ENCODE measurements at regions not wholly inside any gene's neighbourhood (a gene's known extent, or its start where the extent isn't known, plus 50 kb on each side); places are given as distances from the start of the nearest gene placed in this dataset.
A peak's percentile ranks its signal among the peaks of the same experiment; 100 is the strongest.

DNA sequence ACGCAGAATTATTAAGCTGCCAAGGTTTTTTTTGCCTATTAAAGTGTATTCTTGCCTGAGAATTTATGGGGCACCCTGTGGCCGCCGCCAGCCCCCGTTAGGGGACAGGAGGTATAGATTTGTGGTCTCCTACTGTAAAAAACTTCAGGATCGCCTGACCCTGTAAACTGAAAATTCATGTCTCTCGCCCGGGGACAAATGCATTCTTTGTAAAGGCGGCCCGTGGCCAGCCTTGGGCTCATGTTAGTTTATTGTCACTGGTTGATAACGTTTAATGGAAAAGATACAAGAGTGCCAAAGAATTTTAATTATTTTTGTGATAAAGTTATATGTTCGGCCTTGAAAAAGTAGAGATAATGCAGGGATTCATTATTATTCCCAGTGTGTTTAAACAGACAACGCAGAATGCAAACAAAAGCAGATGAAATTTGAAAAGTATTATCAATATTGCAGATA lies 141.7 kb downstream of the URI1 start:
- Histone ChIP-seq H3K27me3 (ENCODE audit: insufficient read depth, low read length) (no peaks in the 10 kb centered on the region), H2AFZ (ENCODE audit: low read length) (no peak overlapping the region), H3K9me3 (ENCODE audit: low read depth, low read length) (no peaks in the 10 kb centered on the region), H3K4me1 (ENCODE audit: insufficient read depth, low read length) (no peaks in the 10 kb centered on the region), H3K4me2 (ENCODE audit: insufficient read depth, low read length) (no peak overlapping the region), H3K36me3 (ENCODE audit: insufficient read depth, low read length) (no peaks in the 10 kb centered on the region), H3K27ac (ENCODE audit: low read depth, low read length) (no peak overlapping the region), H3K4me3 (ENCODE audit: insufficient read depth, low read length) (no peak overlapping the region), H4K20me1 (ENCODE audit: insufficient read depth, low read length) (no peaks in the 10 kb centered on the region), H3K79me2 (ENCODE audit: insufficient read depth, low read length) (no peaks in the 10 kb centered on the region)
- peak; percentile 60 for DNase-seq (ENCODE audit: insufficient read length, low spot score, missing footprints)
- TF ChIP-seq, protein P1, sequence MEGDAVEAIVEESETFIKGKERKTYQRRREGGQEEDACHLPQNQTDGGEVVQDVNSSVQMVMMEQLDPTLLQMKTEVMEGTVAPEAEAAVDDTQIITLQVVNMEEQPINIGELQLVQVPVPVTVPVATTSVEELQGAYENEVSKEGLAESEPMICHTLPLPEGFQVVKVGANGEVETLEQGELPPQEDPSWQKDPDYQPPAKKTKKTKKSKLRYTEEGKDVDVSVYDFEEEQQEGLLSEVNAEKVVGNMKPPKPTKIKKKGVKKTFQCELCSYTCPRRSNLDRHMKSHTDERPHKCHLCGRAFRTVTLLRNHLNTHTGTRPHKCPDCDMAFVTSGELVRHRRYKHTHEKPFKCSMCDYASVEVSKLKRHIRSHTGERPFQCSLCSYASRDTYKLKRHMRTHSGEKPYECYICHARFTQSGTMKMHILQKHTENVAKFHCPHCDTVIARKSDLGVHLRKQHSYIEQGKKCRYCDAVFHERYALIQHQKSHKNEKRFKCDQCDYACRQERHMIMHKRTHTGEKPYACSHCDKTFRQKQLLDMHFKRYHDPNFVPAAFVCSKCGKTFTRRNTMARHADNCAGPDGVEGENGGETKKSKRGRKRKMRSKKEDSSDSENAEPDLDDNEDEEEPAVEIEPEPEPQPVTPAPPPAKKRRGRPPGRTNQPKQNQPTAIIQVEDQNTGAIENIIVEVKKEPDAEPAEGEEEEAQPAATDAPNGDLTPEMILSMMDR (IDR thresholded peaks at IDR 0.05; ENCODE audit: extremely low read depth, low read depth, low read length) = no peak

DNA sequence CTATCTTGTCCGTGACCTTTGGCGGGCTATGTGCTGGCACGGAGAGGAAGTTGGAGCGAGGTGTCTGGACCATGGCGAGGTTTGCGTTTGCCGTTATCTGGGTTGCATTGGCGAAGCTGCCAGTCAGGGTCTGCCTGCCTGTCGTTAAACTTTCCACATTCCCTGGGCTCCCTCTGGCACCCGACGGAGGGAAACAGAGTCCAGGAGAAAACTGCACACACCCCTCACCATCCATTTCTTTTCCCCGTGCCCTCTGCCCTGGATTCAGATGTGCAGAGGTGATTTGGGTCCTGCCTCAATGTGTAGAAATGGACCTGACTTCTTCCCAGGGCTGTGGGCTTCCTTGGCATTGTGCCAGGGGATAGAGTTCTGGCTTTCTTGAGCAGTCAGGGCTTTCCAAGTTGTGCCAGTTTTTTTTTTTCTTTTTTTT lies 142.4 kb downstream of the URI1 start:
- Histone ChIP-seq H4K20me1 (ENCODE audit: insufficient read depth, low read length) (no peaks in the 10 kb centered on the region), H3K4me1 (ENCODE audit: insufficient read depth, low read length) (no peaks in the 10 kb centered on the region), H3K27me3 (ENCODE audit: insufficient read depth, low read length) (no peaks in the 10 kb centered on the region), H3K9me3 (ENCODE audit: low read depth, low read length) (no peaks in the 10 kb centered on the region), H3K27ac (ENCODE audit: low read depth, low read length) (no peak overlapping the region), H3K36me3 (ENCODE audit: insufficient read depth, low read length) (no peaks in the 10 kb centered on the region), H3K79me2 (ENCODE audit: insufficient read depth, low read length) (no peaks in the 10 kb centered on the region), H3K4me2 (ENCODE audit: insufficient read depth, low read length) (no peak overlapping the region), H2AFZ (ENCODE audit: low read length) (no peak overlapping the region), H3K4me3 (ENCODE audit: insufficient read depth, low read length) (no peak overlapping the region)
- DNase-seq (ENCODE audit: insufficient read length, low spot score, missing footprints) = peak; percentile 62
- TF ChIP-seq, protein P1 (IDR thresholded peaks at IDR 0.05; ENCODE audit: extremely low read depth, low read depth, low read length) = no peak

DNA sequence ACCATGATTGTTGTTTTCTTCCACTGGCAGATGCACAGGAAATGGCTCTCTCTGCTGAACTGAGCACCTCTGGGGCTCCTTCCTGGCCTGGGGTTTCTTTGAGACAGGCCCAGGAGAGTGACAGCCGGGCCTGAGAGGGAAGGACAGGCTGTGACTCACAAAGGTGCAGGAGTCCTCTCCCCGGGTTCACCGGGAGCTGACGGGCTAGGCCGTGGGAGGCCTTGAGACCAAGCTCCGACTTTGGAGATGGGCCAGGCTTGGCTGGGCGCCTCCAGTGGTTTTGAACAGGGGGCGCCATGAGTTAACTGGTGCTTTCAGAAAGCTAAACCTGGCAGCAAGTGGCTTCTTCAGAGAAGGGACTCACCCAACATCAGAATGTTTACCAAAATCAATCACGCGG lies 143.4 kb downstream of the URI1 start:
- Histone ChIP-seq H3K4me3 (ENCODE audit: insufficient read depth, low read length) (no peak overlapping the region), H3K4me2 (ENCODE audit: insufficient read depth, low read length) (no peak overlapping the region), H3K4me1 (ENCODE audit: insufficient read depth, low read length) (no peaks in the 10 kb centered on the region), H2AFZ (ENCODE audit: low read length) (no peak overlapping the region), H3K9me3 (ENCODE audit: low read depth, low read length) (no peaks in the 10 kb centered on the region), H3K27me3 (ENCODE audit: insufficient read depth, low read length) (no peaks in the 10 kb centered on the region), H4K20me1 (ENCODE audit: insufficient read depth, low read length) (no peaks in the 10 kb centered on the region), H3K36me3 (ENCODE audit: insufficient read depth, low read length) (no peaks in the 10 kb centered on the region), H3K27ac (ENCODE audit: low read depth, low read length) (no peak overlapping the region), H3K79me2 (ENCODE audit: insufficient read depth, low read length) (no peaks in the 10 kb centered on the region)
- TF ChIP-seq, protein P1 (IDR thresholded peaks at IDR 0.05; ENCODE audit: extremely low read depth, low read depth, low read length) = no peak
- peak; percentile 77 for DNase-seq (ENCODE audit: insufficient read length, low spot score, missing footprints)

DNA sequence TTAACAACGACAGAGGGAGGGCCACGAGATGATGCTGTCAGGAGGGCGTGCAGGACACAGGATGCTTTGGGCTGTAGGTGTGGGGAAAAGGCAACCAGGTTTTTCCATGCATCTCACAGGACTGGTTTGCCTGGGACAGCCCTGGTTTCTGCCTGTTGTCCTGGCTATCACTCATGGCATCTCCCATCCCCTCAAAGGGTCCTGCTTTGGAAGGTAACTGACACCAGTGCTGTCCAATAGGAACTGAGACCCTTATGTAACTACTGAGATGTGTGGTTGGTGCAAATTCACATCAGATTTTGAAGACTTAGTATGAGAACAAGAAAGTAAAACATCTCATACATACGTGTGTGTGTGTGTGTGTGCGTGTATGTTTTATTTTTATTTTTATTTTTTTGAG lies 144.2 kb downstream of the URI1 start:
- Histone ChIP-seq H4K20me1 (ENCODE audit: insufficient read depth, low read length) (no peaks in the 10 kb centered on the region), H3K4me1 (ENCODE audit: insufficient read depth, low read length) (no peaks in the 10 kb centered on the region), H3K4me3 (ENCODE audit: insufficient read depth, low read length) (no peak overlapping the region), H3K27ac (ENCODE audit: low read depth, low read length) (no peak overlapping the region), H2AFZ (ENCODE audit: low read length) (no peak overlapping the region), H3K36me3 (ENCODE audit: insufficient read depth, low read length) (no peaks in the 10 kb centered on the region), H3K4me2 (ENCODE audit: insufficient read depth, low read length) (no peak overlapping the region), H3K9me3 (ENCODE audit: low read depth, low read length) (no peaks in the 10 kb centered on the region), H3K27me3 (ENCODE audit: insufficient read depth, low read length) (no peaks in the 10 kb centered on the region), H3K79me2 (ENCODE audit: insufficient read depth, low read length) (no peaks in the 10 kb centered on the region)
- DNase-seq (ENCODE audit: insufficient read length, low spot score, missing footprints) = peak; percentile 74
- TF ChIP-seq, protein P1 (IDR thresholded peaks at IDR 0.05; ENCODE audit: extremely low read depth, low read depth, low read length) = no peak
